ENCODE measurements at regions not wholly inside any gene's neighbourhood (a gene's known extent, or its start where the extent isn't known, plus 50 kb on each side); places are given as distances from the start of the nearest gene placed in this dataset.

DNA sequence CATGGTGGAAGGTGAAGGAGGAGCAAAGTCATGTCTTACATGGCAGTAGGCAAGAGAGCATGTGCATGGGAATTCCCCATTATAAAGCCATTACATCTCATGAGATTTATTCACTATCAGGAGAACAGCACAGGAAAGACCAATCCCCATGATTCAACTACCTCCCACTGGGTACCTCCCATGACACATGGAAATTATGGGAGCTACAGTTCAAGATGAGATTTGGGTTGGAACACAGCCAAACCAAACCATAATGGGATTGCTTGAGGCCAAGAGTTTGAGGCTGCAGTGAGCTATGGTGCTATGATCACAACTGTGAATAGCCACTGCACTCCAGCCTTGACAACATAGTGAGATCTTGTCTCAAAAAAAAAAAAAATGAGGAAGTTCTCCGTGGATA, 581.8 kb downstream of the TAF11L14 start:
- H3K4me3 ChIP-seq (ENCODE audit: low read length): no peak overlapping the region
- H3K79me2 ChIP-seq (ENCODE audit: low read length): no peaks in the 10 kb centered on the region
- H2AFZ ChIP-seq (ENCODE audit: low read length): no peak overlapping the region
- H3K27ac ChIP-seq (ENCODE audit: low read length): no peak overlapping the region
- H3K27me3 ChIP-seq (ENCODE audit: low read length): no peaks in the 10 kb centered on the region
- DNase-seq: no peak
- no peak overlapping the region for H3K4me2 ChIP-seq (ENCODE audit: low read depth, low read length, poor library complexity, severe bottlenecking)
- no peak overlapping the region for H3K9ac ChIP-seq (ENCODE audit: low read length)
- H3K36me3 ChIP-seq (ENCODE audit: insufficient read depth, low read length): no peaks in the 10 kb centered on the region
- H3K9me3 ChIP-seq (ENCODE audit: low read length): peaks cover 15% of the 10 kb centered on the region
- H3K4me1 ChIP-seq (ENCODE audit: low read length): no peaks in the 10 kb centered on the region
- H3K9me2 ChIP-seq (replicated peaks; ENCODE audit: insufficient read depth, low read length): no peaks in the 10 kb centered on the region
- H4K20me1 ChIP-seq (ENCODE audit: insufficient read depth, low read depth, low read length): no peaks in the 10 kb centered on the region

- Histone ChIP-seq H3K79me2 (ENCODE audit: low read length) (no peaks in the 10 kb centered on the region), H3K27me3 (ENCODE audit: low read length) (no peaks in the 10 kb centered on the region), H3K4me2 (ENCODE audit: low read depth, low read length, poor library complexity, severe bottlenecking) (no peak overlapping the region), H3K4me3 (ENCODE audit: low read length) (no peak overlapping the region), H3K27ac (ENCODE audit: low read length) (no peak overlapping the region), H3K9me2 (replicated peaks; ENCODE audit: insufficient read depth, low read length) (no peaks in the 10 kb centered on the region), H3K9ac (ENCODE audit: low read length) (no peak overlapping the region), H3K36me3 (ENCODE audit: insufficient read depth, low read length) (no peaks in the 10 kb centered on the region), H2AFZ (ENCODE audit: low read length) (no peak overlapping the region), H3K4me1 (ENCODE audit: low read length) (no peaks in the 10 kb centered on the region), H4K20me1 (ENCODE audit: insufficient read depth, low read depth, low read length) (no peaks in the 10 kb centered on the region), H3K9me3 (ENCODE audit: low read length) (peaks cover 19% of the 10 kb centered on the region)
- DNase-seq: no peak
These were observed 582.5 kb downstream of the TAF11L14 start for GRCh38 chr5:18216729-18217128.

GRCh38 chr5:18219241-18219640, 585.0 kb downstream of the TAF11L14 start:
- Histone ChIP-seq H3K36me3 (ENCODE audit: insufficient read depth, low read length) (no peaks in the 10 kb centered on the region), H3K4me3 (ENCODE audit: low read length) (no peak overlapping the region), H3K9ac (ENCODE audit: low read length) (no peak overlapping the region), H3K9me2 (replicated peaks; ENCODE audit: insufficient read depth, low read length) (no peaks in the 10 kb centered on the region), H3K9me3 (ENCODE audit: low read length) (peaks cover 12% of the 10 kb centered on the region), H2AFZ (ENCODE audit: low read length) (no peak overlapping the region), H3K27ac (ENCODE audit: low read length) (no peak overlapping the region), H3K27me3 (ENCODE audit: low read length) (no peaks in the 10 kb centered on the region), H3K4me2 (ENCODE audit: low read depth, low read length, poor library complexity, severe bottlenecking) (no peak overlapping the region), H3K4me1 (ENCODE audit: low read length) (no peaks in the 10 kb centered on the region), H4K20me1 (ENCODE audit: insufficient read depth, low read depth, low read length) (no peaks in the 10 kb centered on the region), H3K79me2 (ENCODE audit: low read length) (no peaks in the 10 kb centered on the region)
- no peak for DNase-seq

DNA sequence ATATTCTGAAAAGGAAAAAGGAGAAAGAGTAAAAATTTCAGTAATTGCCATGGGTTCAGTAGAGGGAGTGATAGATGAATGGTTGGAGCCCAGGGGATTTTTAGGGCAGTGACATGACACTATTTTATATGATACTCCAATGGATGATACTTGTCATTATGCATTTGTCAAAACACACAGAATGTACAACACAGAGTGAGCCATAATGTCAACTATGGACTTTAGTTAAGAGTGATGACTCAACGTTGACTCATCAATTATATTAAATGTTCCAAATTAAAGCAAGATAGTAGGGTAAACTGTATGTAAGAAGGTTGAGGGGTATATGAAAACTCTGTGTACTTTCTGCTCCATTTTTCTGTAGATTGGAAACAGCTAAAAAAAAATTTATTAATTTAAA, 586.4 kb downstream of the TAF11L14 start:
- no peaks in the 10 kb centered on the region for H3K9me2 ChIP-seq (replicated peaks; ENCODE audit: insufficient read depth, low read length)
- H3K27ac ChIP-seq (ENCODE audit: low read length): no peak overlapping the region
- no peaks in the 10 kb centered on the region for H3K4me1 ChIP-seq (ENCODE audit: low read length)
- H3K79me2 ChIP-seq (ENCODE audit: low read length): no peaks in the 10 kb centered on the region
- H3K9me3 ChIP-seq (ENCODE audit: low read length): peaks cover 15% of the 10 kb centered on the region
- H3K4me3 ChIP-seq (ENCODE audit: low read length): no peak overlapping the region
- no peaks in the 10 kb centered on the region for H4K20me1 ChIP-seq (ENCODE audit: insufficient read depth, low read depth, low read length)
- no peak overlapping the region for H3K4me2 ChIP-seq (ENCODE audit: low read depth, low read length, poor library complexity, severe bottlenecking)
- H3K36me3 ChIP-seq (ENCODE audit: insufficient read depth, low read length): no peaks in the 10 kb centered on the region
- H2AFZ ChIP-seq (ENCODE audit: low read length): no peak overlapping the region
- DNase-seq: no peak
- no peak overlapping the region for H3K9ac ChIP-seq (ENCODE audit: low read length)
- H3K27me3 ChIP-seq (ENCODE audit: low read length): no peaks in the 10 kb centered on the region

DNA sequence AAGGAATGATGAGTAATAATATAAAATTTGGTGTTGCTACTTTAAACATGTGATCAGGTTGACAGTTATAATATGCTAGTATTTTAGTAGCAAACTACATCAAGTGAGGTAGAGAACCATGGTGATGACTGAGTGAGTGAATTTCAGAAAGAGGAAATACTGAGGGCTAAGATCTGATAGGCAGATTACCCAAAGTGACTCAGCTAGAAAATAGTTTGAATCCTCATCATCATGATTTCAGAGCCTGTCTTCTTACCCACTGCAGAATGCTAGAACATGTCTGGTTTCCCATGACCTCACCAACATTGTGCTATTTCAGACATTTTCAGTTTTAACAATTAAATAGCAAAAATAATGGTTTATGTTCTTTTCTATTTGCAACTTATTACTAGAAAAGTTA, 602.1 kb downstream of the TAF11L14 start:
- no peak overlapping the region for H2AFZ ChIP-seq (ENCODE audit: low read length)
- no peaks in the 10 kb centered on the region for H3K27me3 ChIP-seq (ENCODE audit: low read length)
- no peak overlapping the region for H3K4me2 ChIP-seq (ENCODE audit: low read depth, low read length, poor library complexity, severe bottlenecking)
- H3K9me3 ChIP-seq (ENCODE audit: low read length): peaks cover 27% of the 10 kb centered on the region
- no peak overlapping the region for H3K27ac ChIP-seq (ENCODE audit: low read length)
- H3K9ac ChIP-seq (ENCODE audit: low read length): no peak overlapping the region
- H3K4me3 ChIP-seq (ENCODE audit: low read length): no peak overlapping the region
- no peaks in the 10 kb centered on the region for H3K9me2 ChIP-seq (replicated peaks; ENCODE audit: insufficient read depth, low read length)
- no peak for DNase-seq
- no peaks in the 10 kb centered on the region for H3K36me3 ChIP-seq (ENCODE audit: insufficient read depth, low read length)
- no peaks in the 10 kb centered on the region for H3K79me2 ChIP-seq (ENCODE audit: low read length)
- H4K20me1 ChIP-seq (ENCODE audit: insufficient read depth, low read depth, low read length): no peaks in the 10 kb centered on the region
- H3K4me1 ChIP-seq (ENCODE audit: low read length): no peaks in the 10 kb centered on the region

- Histone ChIP-seq H2AFZ (ENCODE audit: low read length) (no peak overlapping the region), H3K27me3 (ENCODE audit: low read length) (no peaks in the 10 kb centered on the region), H3K9me2 (replicated peaks; ENCODE audit: insufficient read depth, low read length) (no peaks in the 10 kb centered on the region), H3K27ac (ENCODE audit: low read length) (no peak overlapping the region), H3K4me3 (ENCODE audit: low read length) (no peak overlapping the region), H3K79me2 (ENCODE audit: low read length) (no peaks in the 10 kb centered on the region), H3K4me1 (ENCODE audit: low read length) (no peaks in the 10 kb centered on the region), H4K20me1 (ENCODE audit: insufficient read depth, low read depth, low read length) (no peaks in the 10 kb centered on the region), H3K4me2 (ENCODE audit: low read depth, low read length, poor library complexity, severe bottlenecking) (no peak overlapping the region), H3K9me3 (ENCODE audit: low read length) (peaks cover 22% of the 10 kb centered on the region), H3K9ac (ENCODE audit: low read length) (no peak overlapping the region), H3K36me3 (ENCODE audit: insufficient read depth, low read length) (no peaks in the 10 kb centered on the region)
- DNase-seq: no peak
These were observed 604.1 kb downstream of the TAF11L14 start for GRCh38 chr5:18238321-18238720.

DNA sequence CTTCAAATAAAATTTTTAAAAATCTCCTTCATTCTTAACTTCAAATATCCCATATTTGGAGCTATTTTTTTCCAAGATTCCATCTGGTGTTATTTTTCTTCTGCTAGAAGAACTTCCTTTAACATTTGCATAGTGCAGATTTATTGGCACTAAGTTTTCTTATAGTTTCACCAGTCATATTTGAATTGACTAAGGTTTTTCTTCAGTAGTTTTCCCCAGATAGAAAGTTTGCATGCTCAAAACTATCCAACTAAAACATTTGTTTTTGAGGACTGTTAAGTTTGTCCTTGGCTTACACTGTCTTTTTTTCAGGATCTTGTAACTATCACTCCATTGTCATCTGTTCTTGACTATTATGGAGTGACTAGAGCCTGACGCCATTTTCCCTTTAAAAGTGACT, 606.7 kb downstream of the TAF11L14 start:
- Histone ChIP-seq H3K4me3 (ENCODE audit: low read length) (no peak overlapping the region), H3K27ac (ENCODE audit: low read length) (no peak overlapping the region), H3K4me1 (ENCODE audit: low read length) (no peaks in the 10 kb centered on the region), H3K36me3 (ENCODE audit: insufficient read depth, low read length) (no peaks in the 10 kb centered on the region), H3K27me3 (ENCODE audit: low read length) (no peaks in the 10 kb centered on the region), H3K4me2 (ENCODE audit: low read depth, low read length, poor library complexity, severe bottlenecking) (no peak overlapping the region), H3K79me2 (ENCODE audit: low read length) (no peaks in the 10 kb centered on the region), H3K9ac (ENCODE audit: low read length) (no peak overlapping the region), H3K9me3 (ENCODE audit: low read length) (peaks cover 21% of the 10 kb centered on the region), H4K20me1 (ENCODE audit: insufficient read depth, low read depth, low read length) (no peaks in the 10 kb centered on the region), H2AFZ (ENCODE audit: low read length) (no peak overlapping the region), H3K9me2 (replicated peaks; ENCODE audit: insufficient read depth, low read length) (no peaks in the 10 kb centered on the region)
- DNase-seq: no peak

GRCh38 chr5:18243846-18244245, 609.6 kb downstream of the TAF11L14 start:
- Histone ChIP-seq H3K27me3 (ENCODE audit: low read length) (no peaks in the 10 kb centered on the region), H3K27ac (ENCODE audit: low read length) (no peak overlapping the region)

GRCh38 chr5:18244309-18244708, 610.0 kb downstream of the TAF11L14 start:
- no peak overlapping the region for H3K4me3 ChIP-seq (ENCODE audit: low read length)
- H3K36me3 ChIP-seq (ENCODE audit: insufficient read depth, low read length): no peaks in the 10 kb centered on the region
- H2AFZ ChIP-seq (ENCODE audit: low read length): no peak overlapping the region
- no peak overlapping the region for H3K27ac ChIP-seq (ENCODE audit: low read length)
- no peaks in the 10 kb centered on the region for H3K4me1 ChIP-seq (ENCODE audit: low read length)
- H3K9me2 ChIP-seq (replicated peaks; ENCODE audit: insufficient read depth, low read length): peaks cover 5% of the 10 kb centered on the region; the same call in 1 of the 2 replicates
- H3K9ac ChIP-seq (ENCODE audit: low read length): no peak overlapping the region
- H3K9me3 ChIP-seq (ENCODE audit: low read length): peaks cover 14% of the 10 kb centered on the region
- DNase-seq: no peak
- H4K20me1 ChIP-seq (ENCODE audit: insufficient read depth, low read depth, low read length): no peaks in the 10 kb centered on the region
- H3K27me3 ChIP-seq (ENCODE audit: low read length): no peaks in the 10 kb centered on the region
- H3K79me2 ChIP-seq (ENCODE audit: low read length): no peaks in the 10 kb centered on the region
- no peak overlapping the region for H3K4me2 ChIP-seq (ENCODE audit: low read depth, low read length, poor library complexity, severe bottlenecking)

More at GRCh38 chr5:18243846-18244245, 609.6 kb downstream of the TAF11L14 start:
- DNase-seq: no peak
- no peak overlapping the region for H3K9ac ChIP-seq (ENCODE audit: low read length)
- H3K4me1 ChIP-seq (ENCODE audit: low read length): no peaks in the 10 kb centered on the region
- peaks cover 14% of the 10 kb centered on the region for H3K9me3 ChIP-seq (ENCODE audit: low read length)
- no peak overlapping the region for H3K4me3 ChIP-seq (ENCODE audit: low read length)
- H3K4me2 ChIP-seq (ENCODE audit: low read depth, low read length, poor library complexity, severe bottlenecking): no peak overlapping the region
- H4K20me1 ChIP-seq (ENCODE audit: insufficient read depth, low read depth, low read length): no peaks in the 10 kb centered on the region
- no peaks in the 10 kb centered on the region for H3K36me3 ChIP-seq (ENCODE audit: insufficient read depth, low read length)
- no peak overlapping the region for H2AFZ ChIP-seq (ENCODE audit: low read length)
- no peaks in the 10 kb centered on the region for H3K79me2 ChIP-seq (ENCODE audit: low read length)
- H3K9me2 ChIP-seq (replicated peaks; ENCODE audit: insufficient read depth, low read length): peaks cover 5% of the 10 kb centered on the region; the same call in 1 of the 2 replicates

Data from Karpas-422 (cell line).